NCI-H526 (cell line): ENCODE measurements at regions not wholly inside any gene's neighbourhood (a gene's known extent, or its start where the extent isn't known, plus 50 kb on each side); places are given as distances from the start of the nearest gene placed in this dataset.

ENCODE experiments used
- DNase-seq, 2 experiments: peaks; one replicate each; lab custom pipeline; 2025; lab: John Stamatoyannopoulos, UW

DNA sequence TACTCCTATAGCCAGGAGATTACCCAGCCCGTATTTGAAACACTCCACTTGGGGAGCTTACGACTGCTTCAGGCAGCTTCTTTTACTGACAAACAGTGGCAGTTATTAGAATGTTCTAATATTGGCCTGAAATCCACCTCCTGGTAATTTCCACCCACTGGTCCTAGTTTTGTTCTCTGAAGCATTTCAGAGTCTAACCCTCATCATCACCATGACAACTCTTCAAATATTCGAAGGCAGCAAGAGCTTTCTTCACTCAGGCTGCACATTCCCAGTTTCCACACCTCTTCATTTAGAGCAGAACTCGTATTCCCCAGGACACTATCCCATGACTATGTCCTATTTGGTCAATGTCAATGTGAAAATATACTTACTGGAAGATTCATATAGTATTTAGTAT, 325.6 kb downstream of the UBE3D start:
- no peak for DNase-seq

GRCh38 chr6:82741325-82741995, 324.2 kb downstream of the UBE3D start:
- DNase-seq: no peak

DNA sequence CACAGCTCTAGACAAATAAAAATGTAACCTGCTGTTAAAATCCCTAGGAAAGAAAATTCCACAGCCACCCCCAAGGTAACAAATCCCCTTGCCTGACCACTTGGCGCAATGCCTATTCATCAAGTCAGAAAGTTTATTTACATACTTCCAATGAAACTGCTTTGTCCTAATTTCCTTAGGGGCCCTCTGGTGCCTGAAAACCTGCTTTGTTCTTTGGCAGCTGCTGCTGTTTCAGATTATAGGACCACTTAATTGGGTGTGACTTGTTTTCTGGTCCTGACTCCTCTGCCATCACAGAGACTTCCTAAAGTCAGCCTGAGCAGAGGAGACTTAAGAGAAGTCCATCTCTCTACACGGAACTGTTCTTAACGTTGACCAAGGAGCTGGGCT, 323.6 kb downstream of the UBE3D start:
- peak; percentile 78 to 83 for DNase-seq

GRCh38 chr6:82744286-82745015, 321.2 kb downstream of the UBE3D start:
- no peak for DNase-seq

DNA sequence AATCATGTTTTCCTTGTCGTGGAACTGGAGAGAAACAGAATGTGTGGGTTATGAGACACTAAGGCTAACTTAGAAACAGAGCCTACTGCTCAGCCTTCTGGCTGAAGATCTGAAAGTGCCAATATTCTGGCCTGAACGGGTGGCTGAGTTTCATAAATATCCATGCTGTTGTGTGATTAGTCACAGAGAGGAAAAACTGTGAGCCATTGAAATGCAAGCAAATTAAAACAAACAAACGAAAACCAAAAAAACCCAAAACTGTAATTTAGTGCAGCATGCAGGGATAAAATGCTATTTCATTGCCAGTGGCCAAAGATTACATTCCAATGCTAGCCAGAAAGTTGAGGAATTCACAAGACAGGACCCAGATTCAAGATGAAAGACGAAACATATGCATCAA, 315.1 kb downstream of the UBE3D start:
- DNase-seq: no peak

DNA sequence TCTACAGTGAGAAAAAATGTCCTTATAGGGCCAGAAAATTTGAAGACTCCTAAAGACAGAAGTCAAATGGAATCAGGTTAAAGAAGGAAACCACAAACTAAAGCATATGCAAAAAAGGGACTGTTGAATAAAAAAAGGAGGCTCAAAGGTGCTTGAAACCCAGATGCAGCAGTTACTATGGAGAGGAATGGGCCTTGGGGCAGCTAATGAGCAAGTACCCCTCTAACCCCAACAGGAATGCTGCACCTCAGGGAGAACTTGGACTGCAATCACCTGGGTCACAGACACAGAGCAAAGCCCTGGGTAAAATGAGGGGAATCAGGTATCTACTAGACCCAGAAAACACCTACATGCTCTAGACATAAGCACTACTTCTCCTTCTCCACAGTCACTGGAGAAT, 313.9 kb downstream of the UBE3D start:
- no peak for DNase-seq

GRCh38 chr6:82761674-82762345, 303.8 kb downstream of the UBE3D start:
- DNase-seq: no peak

- no peak for DNase-seq
Measured at GRCh38 chr6:82766476-82766875, 299.2 kb downstream of the UBE3D start.

GRCh38 chr6:82767037-82767436, 298.6 kb downstream of the UBE3D start:
- DNase-seq: no peak

DNA sequence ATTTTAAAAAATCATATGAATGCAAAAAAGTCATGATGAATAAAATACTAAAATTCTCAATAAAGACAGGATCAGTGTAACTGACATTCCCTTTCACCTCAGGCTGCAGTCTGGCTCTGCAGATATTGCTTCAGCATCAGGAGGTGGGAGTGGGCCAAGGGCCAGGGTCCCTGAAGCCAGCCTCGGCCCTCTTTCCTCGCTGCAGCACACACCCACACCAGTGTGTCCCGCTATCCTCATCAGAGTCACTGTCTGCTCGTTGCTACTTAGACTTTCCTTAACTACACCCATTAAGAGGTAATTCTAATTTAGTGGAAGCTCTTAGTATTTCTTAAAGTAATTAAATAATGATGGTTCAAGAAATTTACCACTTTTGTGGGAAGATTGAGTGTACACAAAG, 298.2 kb downstream of the UBE3D start:
- no peak for DNase-seq

DNA sequence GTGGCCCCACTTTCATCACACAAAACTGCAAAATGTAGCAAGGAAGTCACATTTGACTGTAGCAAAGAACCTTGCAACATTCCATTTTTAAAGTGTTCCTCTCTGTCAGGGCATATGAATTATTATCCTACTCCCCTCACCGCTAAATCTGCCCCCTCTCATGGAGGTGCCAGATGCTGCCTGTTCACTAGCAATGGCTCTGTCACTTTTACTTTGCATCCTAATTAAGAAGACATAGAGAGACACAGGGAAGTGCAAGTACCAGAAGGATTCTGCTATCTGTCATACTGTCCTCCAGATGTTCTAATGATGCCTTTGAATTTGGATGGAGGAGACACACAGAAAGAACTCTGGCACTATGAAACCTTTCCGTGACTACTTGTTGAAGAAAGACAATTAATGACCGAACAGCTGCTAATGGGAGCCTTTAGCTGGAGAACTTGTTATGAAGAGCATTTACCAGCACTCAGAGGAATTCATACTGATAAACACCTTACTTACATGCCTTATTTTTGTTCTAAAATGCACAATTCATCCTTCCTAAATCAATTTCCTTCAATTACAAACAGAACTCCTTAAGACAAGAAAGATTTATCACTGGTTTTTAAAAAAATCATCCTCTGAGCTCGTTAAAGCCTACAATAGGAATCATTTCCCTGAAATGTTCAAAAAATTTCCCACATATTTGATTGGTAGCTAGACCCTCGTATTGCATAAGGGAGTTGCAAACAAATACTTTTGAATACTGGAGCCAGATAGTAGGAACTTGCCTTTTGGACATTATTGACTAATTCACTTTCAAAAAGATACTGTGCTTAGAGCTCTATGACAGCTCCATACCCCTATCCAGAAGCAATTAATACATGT, 292.6 kb downstream of the UBE3D start:
- DNase-seq: no peak

DNA sequence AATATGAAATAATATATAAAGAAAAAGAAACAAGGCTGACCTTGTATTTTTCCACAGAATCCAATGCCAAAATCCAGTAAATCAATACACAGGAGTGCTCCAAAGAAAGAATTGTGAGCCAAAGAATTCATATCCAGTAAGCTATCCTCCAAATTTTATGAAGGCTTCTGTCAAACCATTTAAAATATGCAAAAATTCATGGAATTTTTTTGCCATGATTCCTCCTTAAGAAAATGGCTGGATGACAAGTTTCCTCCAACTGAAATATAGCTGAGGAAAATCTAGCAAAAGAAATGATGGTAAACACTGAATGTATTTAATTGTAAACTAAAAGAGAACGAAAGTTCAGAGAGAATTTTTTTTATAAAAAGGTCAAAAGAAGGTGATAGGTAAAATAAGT, 290.3 kb downstream of the UBE3D start:
- no peak for DNase-seq

DNA sequence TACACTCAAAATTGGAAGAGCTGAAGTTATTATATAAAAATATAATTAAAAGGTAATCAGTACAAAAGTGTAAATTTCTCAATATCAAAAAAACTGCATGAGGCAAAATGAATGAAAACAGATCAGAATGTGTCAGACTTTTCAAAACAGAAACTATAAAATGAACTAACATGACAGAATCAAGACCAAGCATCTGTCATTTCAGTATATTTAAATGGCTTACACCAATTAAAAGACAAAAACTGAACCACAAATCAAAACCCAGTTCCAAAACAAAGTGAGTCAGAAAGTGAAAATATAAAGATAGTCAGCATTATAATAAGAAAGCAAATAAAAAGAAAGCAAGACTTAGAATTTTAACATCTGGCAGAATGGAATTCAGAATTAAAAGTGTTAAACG, 289.7 kb downstream of the UBE3D start:
- no peak for DNase-seq

DNA sequence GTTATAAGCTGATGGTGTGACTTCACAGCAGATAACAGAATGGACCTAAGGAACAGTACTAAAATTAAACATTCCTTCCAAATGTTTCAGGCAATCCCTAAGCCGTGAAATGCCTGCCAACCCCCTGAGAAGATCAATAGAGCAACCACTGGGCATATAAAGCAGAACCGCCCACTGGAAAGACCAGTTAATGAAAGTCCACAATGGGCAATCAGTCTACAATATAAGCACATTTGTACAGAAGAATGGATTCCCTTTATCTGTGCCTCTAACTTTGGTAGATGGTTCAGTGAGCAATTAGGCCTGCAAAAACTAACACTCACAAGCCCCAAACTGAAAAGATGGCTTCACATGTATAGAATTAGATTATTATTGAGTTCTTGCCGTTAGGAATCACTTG, 286.6 kb downstream of the UBE3D start:
- DNase-seq: no peak

GRCh38 chr6:82780334-82780733, 285.3 kb downstream of the UBE3D start:
- no peak for DNase-seq

- no peak for DNase-seq
Measured at GRCh38 chr6:82781620-82782204, 283.9 kb downstream of the UBE3D start.

DNA sequence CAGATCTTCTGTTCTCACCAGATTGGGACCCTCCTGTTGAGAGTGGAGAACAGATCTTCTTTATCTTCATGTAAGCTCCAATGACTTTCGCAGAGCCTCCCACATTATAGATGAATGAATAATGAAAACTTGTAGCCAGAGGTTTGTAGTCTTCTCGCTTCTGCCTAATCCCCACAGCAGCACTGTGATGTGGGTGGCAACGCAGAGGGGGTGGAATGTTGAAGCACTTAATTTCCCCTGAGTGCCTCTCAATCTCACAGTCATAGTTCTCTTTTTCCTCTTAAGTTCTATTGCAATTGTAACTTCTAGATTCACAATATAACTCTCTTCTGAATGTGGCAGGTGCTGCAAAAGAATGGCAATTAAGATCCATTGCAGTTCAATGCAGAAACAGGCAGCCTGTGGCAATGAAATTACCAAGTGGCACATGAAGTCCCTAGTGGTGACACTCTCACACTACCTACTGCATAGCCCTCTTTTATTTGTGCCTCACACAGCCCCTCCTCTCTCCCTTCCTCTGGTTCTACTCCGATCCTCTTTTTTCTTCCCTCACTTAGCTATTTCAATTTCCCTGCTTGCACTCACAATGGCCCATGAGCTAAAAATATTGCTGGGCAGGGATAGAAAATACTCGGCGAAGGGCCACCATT, 281.9 kb downstream of the UBE3D start:
- DNase-seq: peak in 1 of 2 experiments; percentile 26

- DNase-seq: no peak
Measured at GRCh38 chr6:82785206-82785605, 280.4 kb downstream of the UBE3D start.

DNA sequence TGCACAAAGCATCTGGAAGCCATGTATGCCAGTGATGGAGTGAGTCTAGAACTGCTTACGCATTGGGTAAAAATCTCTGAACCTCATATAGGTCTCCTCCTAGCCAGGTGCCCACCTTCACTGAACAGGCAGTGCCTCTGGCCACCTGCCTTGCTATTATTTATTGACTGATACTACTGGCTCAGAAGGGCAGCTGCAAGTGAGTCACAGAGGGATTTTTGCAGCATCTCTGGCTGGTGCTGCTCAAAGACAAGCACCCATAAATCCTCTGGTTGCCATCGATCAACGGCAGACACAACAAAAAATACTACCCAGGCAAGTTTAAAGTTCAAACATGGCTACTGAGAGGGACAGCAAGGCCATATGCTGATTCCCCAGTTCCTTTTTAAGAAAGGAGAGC, 279.4 kb downstream of the UBE3D start:
- no peak for DNase-seq

DNA sequence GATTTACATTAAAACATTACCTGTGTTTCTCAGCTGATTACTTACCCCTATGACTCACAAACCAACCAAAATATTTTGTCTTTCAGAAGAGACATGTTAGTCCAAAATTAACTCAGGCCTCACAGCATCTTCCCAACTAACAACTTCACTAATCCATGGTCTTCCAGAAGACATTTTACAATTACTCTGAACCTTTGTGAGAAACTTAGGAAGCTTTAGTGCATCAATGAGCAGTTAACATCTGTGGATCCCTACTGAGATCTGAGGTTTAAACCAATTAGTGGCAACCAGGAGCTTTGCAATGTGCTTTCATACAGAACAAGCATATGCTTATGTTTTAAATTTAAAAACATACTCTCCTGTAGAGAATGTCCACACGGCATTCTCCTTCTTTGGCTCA, 269.7 kb downstream of the UBE3D start:
- DNase-seq: no peak

DNA sequence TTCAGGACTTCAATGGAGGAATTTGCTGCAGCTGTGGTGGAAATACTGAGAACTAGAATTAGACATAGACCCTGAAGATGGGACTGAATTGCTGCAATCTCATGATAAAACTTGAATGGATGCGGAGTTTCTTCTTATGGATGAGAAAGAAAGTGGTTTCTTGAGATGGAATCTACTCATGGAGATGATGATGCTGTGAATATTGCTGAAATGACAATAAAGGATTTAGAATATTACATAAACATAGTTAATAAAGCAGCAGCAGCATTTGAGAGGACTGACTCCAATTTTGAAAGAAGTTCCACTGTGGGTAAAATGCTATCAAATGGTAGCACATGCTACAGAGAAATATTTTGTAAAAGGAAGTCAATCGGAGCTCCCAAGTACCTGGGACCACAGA, 264.6 kb downstream of the UBE3D start:
- DNase-seq: no peak
